H1 (cell line): ENCODE measurements at regions not wholly inside any gene's neighbourhood (a gene's known extent, or its start where the extent isn't known, plus 50 kb on each side); places are given as distances from the start of the nearest gene placed in this dataset.

Experiments used
- CTCF ChIA-PET: fragments of 300-600 bp; sonication (Branson Sonifier 250); formaldehyde crosslinking; loops from one replicate; lab custom pipeline; 2021; ENCODE audit not compliant: partially characterized antibody; lab: Charles Lee
- POLR2A ChIA-PET: fragments of 300-600 bp; sonication (Branson Sonifier 250); formaldehyde crosslinking; loops from one replicate; lab custom pipeline; 2021; ENCODE audit warnings: inconsistent platforms; ENCODE audit not compliant: partially characterized antibody; lab: Charles Lee
- DNase-seq, 2 experiments: peaks; one replicate each; pipeline versions ENCODE4 v3.0.0 to v3.0.0-alpha.2; 2010 to 2022; ENCODE audit warnings: low spot score in 2 of 2, low read depth in 1 of 2, mixed read lengths in 1 of 2
- FAIRE-seq: peaks from 2 replicates; lab custom pipeline; 2011; peaks lifted over from hg19 to GRCh38; lab: Jason Lieb, UNC
- H2AFZ ChIP-seq: 2 replicates; pipeline ENCODE4 v1.8.1; 2012; ENCODE audit warnings: low read length, inconsistent platforms
- H2AK5ac ChIP-seq: 2 replicates; pipeline ENCODE4 v1.6.1; 2013; ENCODE audit warnings: low read depth, low read length
- H2BK120ac ChIP-seq: replicated peaks from 2 replicates; pipeline ENCODE3; 2013; ENCODE audit warnings: low read depth, low read length, inconsistent platforms
- H2BK12ac ChIP-seq: 2 replicates; pipeline ENCODE4 v1.6.1; 2013; ENCODE audit warnings: low read depth, low read length
- H2BK15ac ChIP-seq: 2 replicates; pipeline ENCODE4 v1.6.1; 2013; ENCODE audit warnings: low read length
- H2BK20ac ChIP-seq: 2 replicates; pipeline ENCODE4 v1.6.1; 2013; ENCODE audit warnings: low read length
- H2BK5ac ChIP-seq: 2 replicates; pipeline ENCODE4 v1.6.1; 2013; ENCODE audit warnings: low read depth, low read length
- H3K14ac ChIP-seq: 2 replicates; pipeline ENCODE4 v1.6.1; 2013; ENCODE audit warnings: inconsistent platforms; ENCODE audit not compliant: insufficient read length
- H3K18ac ChIP-seq: 2 replicates; pipeline ENCODE4 v1.6.1; 2013; ENCODE audit warnings: low read length; ENCODE audit errors: extremely low read depth
- H3K23ac ChIP-seq: 2 replicates; pipeline ENCODE4 v1.6.1; 2013; ENCODE audit warnings: inconsistent platforms; ENCODE audit not compliant: insufficient read length
- H3K23me2 ChIP-seq: 2 replicates; pipeline ENCODE4 v1.6.1; 2013; ENCODE audit warnings: low read depth, low read length
- H3K27ac ChIP-seq: 2 replicates; pipeline ENCODE4 v1.6.1; 2011; ENCODE audit warnings: low read depth, low read length, inconsistent platforms
- H3K27me3 ChIP-seq, 4 experiments: replicated peaks in 1 of 4; 1 replicate in 1 of 4; 2 replicates in 3 of 4; pipeline versions ENCODE4 v1.6.1 to v1.8.1; 2011 to 2013; ENCODE audit warnings: low read length in 3 of 4, mild to moderate bottlenecking in 3 of 4, inconsistent platforms in 2 of 4, mixed read lengths in 2 of 4, moderate library complexity in 1 of 4; ENCODE audit not compliant: control insufficient read depth in 3 of 4, insufficient read depth in 3 of 4; ENCODE audit errors: extremely low read depth in 1 of 4
- H3K36me3 ChIP-seq, 4 experiments: 2 replicates each; pipeline versions ENCODE4 v1.6.1 to v1.8.1; 2011 to 2013; ENCODE audit warnings: mild to moderate bottlenecking in 4 of 4, low read length in 3 of 4, moderate library complexity in 2 of 4, control low read depth in 1 of 4, inconsistent platforms in 1 of 4; ENCODE audit not compliant: insufficient read depth in 4 of 4, control insufficient read depth in 2 of 4
- H3K4ac ChIP-seq: replicated peaks from 2 replicates; pipeline ENCODE3; 2013; ENCODE audit warnings: low read length, low read depth, mixed read lengths, inconsistent platforms; ENCODE audit not compliant: insufficient read length
- H3K4me1 ChIP-seq, 4 experiments: replicated peaks in 1 of 4; 1 replicate in 1 of 4; 2 replicates in 3 of 4; pipeline versions ENCODE4 v1.6.1 to v1.8.1; 2011 to 2013; ENCODE audit warnings: low read length in 3 of 4, inconsistent platforms in 2 of 4, mixed read lengths in 1 of 4; ENCODE audit not compliant: insufficient read depth in 4 of 4, control insufficient read depth in 3 of 4
- H3K4me2 ChIP-seq, 2 experiments: 2 replicates each; pipeline versions ENCODE4 v1.6.1 to v1.8.1; 2011 to 2013; ENCODE audit warnings: low read depth in 2 of 2, low read length in 2 of 2, control low read depth in 1 of 2, inconsistent platforms in 1 of 2, mild to moderate bottlenecking in 1 of 2; ENCODE audit not compliant: insufficient read depth in 1 of 2
- H3K4me3 ChIP-seq, 4 experiments: fragments of 200-600, 300-600 bp in 1 of 4; sonication (generic), shearing (Covaris generic), sonication (Bioruptor Twin) in 1 of 4; 2 replicates each; pipeline versions ENCODE4 v1.5.1 to v1.8.1; 2011 to 2016; ENCODE audit warnings: low read length in 4 of 4, low read depth in 3 of 4, control low read depth in 2 of 4, inconsistent platforms in 2 of 4, mild to moderate bottlenecking in 2 of 4, mixed read lengths in 1 of 4, moderate library complexity in 1 of 4; ENCODE audit not compliant: insufficient read depth in 2 of 4; ENCODE audit errors: extremely low read depth in 1 of 4
- H3K56ac ChIP-seq: replicated peaks from 2 replicates; pipeline ENCODE3; 2013; ENCODE audit warnings: low read depth, mild to moderate bottlenecking, mixed read lengths, low read length, inconsistent platforms; ENCODE audit not compliant: insufficient read length
- H3K79me1 ChIP-seq: 2 replicates; pipeline ENCODE4 v1.6.1; 2013; ENCODE audit warnings: low read depth, low read length, control low read depth
- H3K79me2 ChIP-seq, 2 experiments: 2 replicates each; pipeline versions ENCODE4 v1.6.1 to v1.8.1; 2012 to 2013; ENCODE audit warnings: low read length in 2 of 2, mild to moderate bottlenecking in 2 of 2, inconsistent platforms in 1 of 2; ENCODE audit not compliant: insufficient read depth in 2 of 2, control insufficient read depth in 1 of 2
- H3K9ac ChIP-seq, 4 experiments: replicated peaks in 1 of 4; 1 replicate in 1 of 4; 2 replicates in 3 of 4; pipeline versions ENCODE4 v1.6.1 to v1.8.1; 2011 to 2013; ENCODE audit warnings: low read depth in 3 of 4, low read length in 3 of 4, control low read depth in 2 of 4, mild to moderate bottlenecking in 2 of 4, moderate library complexity in 2 of 4, inconsistent platforms in 1 of 4; ENCODE audit errors: extremely low read depth in 1 of 4
- H3K9me3 ChIP-seq, 2 experiments: 2 replicates each; pipeline versions ENCODE4 v1.6.1 to v1.8.1; 2012 to 2013; ENCODE audit warnings: mild to moderate bottlenecking in 2 of 2, moderate library complexity in 2 of 2, control low read depth in 1 of 2, inconsistent platforms in 1 of 2, low read depth in 1 of 2, low read length in 1 of 2, mixed read lengths in 1 of 2; ENCODE audit not compliant: insufficient read depth in 2 of 2
- H4K20me1 ChIP-seq, 2 experiments: replicated peaks in 1 of 2; 2 replicates each; pipeline versions ENCODE3 to v1.8.1; 2011 to 2013; ENCODE audit warnings: inconsistent platforms in 2 of 2, low read length in 2 of 2, mild to moderate bottlenecking in 1 of 2; ENCODE audit not compliant: insufficient read depth in 2 of 2, control insufficient read depth in 1 of 2
- H4K5ac ChIP-seq: 2 replicates; pipeline ENCODE4 v1.6.1; 2013; ENCODE audit warnings: low read length, low read depth, mixed read lengths, inconsistent platforms; ENCODE audit not compliant: insufficient read length
- H4K8ac ChIP-seq: 2 replicates; pipeline ENCODE4 v1.8.0; 2013; ENCODE audit warnings: mild to moderate bottlenecking, moderate library complexity, low read length, inconsistent platforms; ENCODE audit not compliant: insufficient read depth; ENCODE audit errors: extremely low read depth
- H4K91ac ChIP-seq: replicated peaks from 2 replicates; pipeline ENCODE3; 2013; ENCODE audit warnings: low read length, mixed read lengths, inconsistent platforms; ENCODE audit not compliant: insufficient read length
- ASH2L ChIP-seq: fragments of 200-600, 300-600 bp; sonication (generic); IDR thresholded peaks from one replicate; pipeline ENCODE4 v1.7.1; 2017; ENCODE audit warnings: low read length
- BACH1 ChIP-seq: IDR thresholded peaks from 2 replicates; pipeline ENCODE4 v1.6.1; 2012; ENCODE audit warnings: low read length, improper control_type of control experiment
- EGR1 ChIP-seq: IDR thresholded peaks from 2 replicates; pipeline ENCODE4 v1.6.1; 2011; ENCODE audit warnings: low read depth, low read length, borderline replicate concordance
- EP300 ChIP-seq, 2 experiments: IDR thresholded peaks; 1 replicate in 1 of 2; 2 replicates in 1 of 2; pipeline ENCODE4 v1.6.1; 2011 to 2012; ENCODE audit warnings: low read depth in 2 of 2, low read length in 2 of 2, mild to moderate bottlenecking in 2 of 2, borderline replicate concordance in 1 of 2, inconsistent platforms in 1 of 2, moderate library complexity in 1 of 2
- SP2 ChIP-seq: IDR thresholded peaks from 2 replicates; pipeline ENCODE4 v1.6.1; 2012; ENCODE audit warnings: mild to moderate bottlenecking, low read length, inconsistent platforms
- SRF ChIP-seq: IDR thresholded peaks from 2 replicates; pipeline ENCODE4 v1.6.1; 2011; ENCODE audit warnings: mild to moderate bottlenecking, low read depth, low read length, moderate library complexity
- WGBS, 2 experiments: shearing (Covaris generic) in 1 of 2; methylation state at CpG; one replicate each; pipeline versions ENCODE4 v1.1.6 to v1.1.7; 2013 to 2015; ENCODE audit warnings: low lambda C conversion rate in 2 of 2, mixed read lengths in 2 of 2, inconsistent platforms in 1 of 2, low coverage in 1 of 2, missing lambda C conversion rate in 1 of 2; ENCODE audit not compliant: insufficient replicate concordance in 2 of 2, insufficient coverage in 1 of 2, insufficient read length in 1 of 2; ENCODE audit errors: extremely low coverage in 1 of 2, missing lambda C conversion rate in 1 of 2; 5-methylcytosine and 5-hydroxymethylcytosine counted together
- TF ChIP-seq, protein P1 (sequence below), 3 experiments: IDR thresholded peaks; 1 replicate in 2 of 3; 2 replicates in 1 of 3; pipeline versions ENCODE4 v1.5.1 to v1.6.1; 2011; ENCODE audit warnings: low read length in 3 of 3, mild to moderate bottlenecking in 3 of 3, inconsistent platforms in 2 of 3, low read depth in 1 of 3, moderate library complexity in 1 of 3; ENCODE audit not compliant: insufficient read depth in 1 of 3; ENCODE audit errors: control extremely low read depth in 1 of 3

DNA sequence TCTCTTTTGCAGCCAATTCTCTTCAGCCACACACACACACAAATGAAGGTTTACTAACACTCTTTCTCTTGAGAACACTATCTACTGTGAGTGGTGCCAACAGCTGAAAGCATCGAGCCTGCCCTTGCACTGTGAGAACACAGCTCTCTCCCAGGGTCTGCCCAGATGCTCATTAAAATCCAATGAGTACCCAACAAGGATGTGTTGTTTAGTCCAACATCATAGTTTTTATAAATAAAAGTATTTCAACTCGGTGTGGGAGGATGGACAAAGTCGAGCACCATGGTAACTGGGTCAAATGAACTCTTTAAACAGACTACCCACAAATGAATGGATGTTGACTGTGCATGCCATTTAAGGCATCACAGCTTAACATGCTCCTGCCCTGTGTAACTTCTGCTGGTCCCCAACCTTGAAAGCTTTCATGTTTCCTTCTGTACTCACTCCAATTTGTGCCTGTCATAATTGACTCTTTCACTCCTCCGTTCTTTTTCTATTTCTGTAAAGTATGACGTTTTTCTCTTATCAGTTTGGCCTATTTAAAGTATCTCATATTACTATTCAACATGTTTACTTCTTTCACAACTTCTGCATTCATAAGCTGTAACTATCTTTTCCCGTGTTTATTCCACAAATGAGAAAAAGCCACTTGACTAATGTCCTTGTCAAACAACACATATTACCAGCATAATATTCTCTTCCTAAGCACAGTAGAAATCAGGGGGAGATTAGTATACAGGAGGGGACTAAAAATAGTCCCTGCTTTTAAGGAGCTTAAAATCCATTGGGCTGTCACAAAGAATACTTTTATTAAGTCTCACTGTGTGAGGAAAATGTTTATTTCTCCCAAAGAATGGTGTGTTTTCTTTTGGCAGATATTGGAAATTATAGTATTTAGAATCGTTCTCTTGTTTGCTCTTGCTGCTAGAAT is 215.4 kb downstream of the RFPL4B start:
- Histone ChIP-seq H3K27me3 (no peaks in the 10 kb centered on the region), H3K23me2 (no peaks in the 10 kb centered on the region), H2BK120ac (no peak overlapping the region), H2BK5ac (no peak overlapping the region), H4K8ac (no peak overlapping the region), H3K4me3 (no peak overlapping the region; a peak in 1 of 8 replicates), H2BK20ac (no peak overlapping the region), H2BK15ac (no peak overlapping the region), H3K27ac (no peak overlapping the region), H3K4me1 (peaks cover 0 to 5% (median 1%) of the 10 kb centered on the region in 4 experiments; a peak in 3 of 7 replicates), H3K79me1 (no peaks in the 10 kb centered on the region), H4K91ac (no peak overlapping the region), H3K14ac (no peak overlapping the region), H3K23ac (no peak overlapping the region), H3K36me3 (no peaks in the 10 kb centered on the region), H3K4ac (no peak overlapping the region), H3K4me2 (no peak overlapping the region), H2AFZ (no peak overlapping the region), H3K79me2 (no peaks in the 10 kb centered on the region), H3K9me3 (no peaks in the 10 kb centered on the region; a peak in 1 of 4 replicates), H2BK12ac (peak overlapping the region; percentile 75; the same call in 1 of the 2 replicates), H2AK5ac (no peak overlapping the region), H4K20me1 (no peaks in the 10 kb centered on the region), H4K5ac (no peak overlapping the region), H3K18ac (no peak overlapping the region), H3K9ac (no peak overlapping the region), H3K56ac (no peak overlapping the region)
- WGBS, 2 experiments, result 70% methylated on average over 7 of the region's 7 CpGs; no CpG with 5 or more reads in 1 of the 2 experiments
- FAIRE-seq, result no peak
- POLR2A ChIA-PET, result no interaction called here
- CTCF ChIA-PET, result interaction anchor here (0.5 to 1.1 kb wide), 4 partner anchors 12 to 298 kb away, joined by 3 to 5 read pairs (median 4); no protein-coding TSS in a partner anchor
- DNase-seq, result no peak
- no peak for TF ChIP-seq EP300 (IDR thresholded peaks at IDR 0.05; ENCODE audit: borderline replicate concordance in 1 of 2, low read depth in 2 of 2, low read length in 2 of 2)
- no peak for TF ChIP-seq ASH2L
- no peak for TF ChIP-seq EGR1
- TF ChIP-seq, protein P1, sequence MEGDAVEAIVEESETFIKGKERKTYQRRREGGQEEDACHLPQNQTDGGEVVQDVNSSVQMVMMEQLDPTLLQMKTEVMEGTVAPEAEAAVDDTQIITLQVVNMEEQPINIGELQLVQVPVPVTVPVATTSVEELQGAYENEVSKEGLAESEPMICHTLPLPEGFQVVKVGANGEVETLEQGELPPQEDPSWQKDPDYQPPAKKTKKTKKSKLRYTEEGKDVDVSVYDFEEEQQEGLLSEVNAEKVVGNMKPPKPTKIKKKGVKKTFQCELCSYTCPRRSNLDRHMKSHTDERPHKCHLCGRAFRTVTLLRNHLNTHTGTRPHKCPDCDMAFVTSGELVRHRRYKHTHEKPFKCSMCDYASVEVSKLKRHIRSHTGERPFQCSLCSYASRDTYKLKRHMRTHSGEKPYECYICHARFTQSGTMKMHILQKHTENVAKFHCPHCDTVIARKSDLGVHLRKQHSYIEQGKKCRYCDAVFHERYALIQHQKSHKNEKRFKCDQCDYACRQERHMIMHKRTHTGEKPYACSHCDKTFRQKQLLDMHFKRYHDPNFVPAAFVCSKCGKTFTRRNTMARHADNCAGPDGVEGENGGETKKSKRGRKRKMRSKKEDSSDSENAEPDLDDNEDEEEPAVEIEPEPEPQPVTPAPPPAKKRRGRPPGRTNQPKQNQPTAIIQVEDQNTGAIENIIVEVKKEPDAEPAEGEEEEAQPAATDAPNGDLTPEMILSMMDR (IDR thresholded peaks at IDR 0.05; ENCODE audit: control extremely low read depth in 1 of 3, insufficient read depth in 1 of 3, low read depth in 1 of 3, low read length in 3 of 3), result no peak
- TF ChIP-seq SP2, result no peak
- no peak for TF ChIP-seq BACH1
- TF ChIP-seq SRF, result no peak
